ENCODE measurements at regions not wholly inside any gene's neighbourhood (a gene's known extent, or its start where the extent isn't known, plus 50 kb on each side); places are given as distances from the start of the nearest gene placed in this dataset.

DNA sequence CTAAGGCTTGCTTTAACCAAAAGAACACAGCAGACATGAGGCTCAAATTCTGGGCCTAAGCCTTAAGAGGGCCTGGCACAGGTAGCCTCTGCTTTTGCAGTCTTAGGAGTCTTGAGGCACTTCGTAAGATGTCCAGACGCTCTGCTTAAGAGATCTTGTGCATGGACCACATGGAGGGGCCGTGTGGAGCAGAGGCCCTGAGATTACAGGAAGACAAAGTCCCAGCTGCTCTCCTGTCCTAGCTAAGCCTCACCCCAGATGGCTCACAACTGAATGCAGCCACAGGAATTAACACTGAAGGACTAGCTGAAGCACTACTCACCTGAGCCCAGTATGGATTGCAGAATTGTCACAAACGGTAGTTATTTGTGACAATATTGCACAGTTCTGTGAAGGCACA, 446.0 kb downstream of the PDZRN4 start:
- H3K27ac ChIP-seq (ENCODE audit: low read length) = no peak overlapping the region
- H3K36me3 ChIP-seq (replicated peaks; ENCODE audit: low read depth, low read length) = no peaks in the 10 kb centered on the region
- no peak for TF ChIP-seq EZH2phosphoT487 (IDR thresholded peaks at IDR 0.05; ENCODE audit: low read depth)
- TF ChIP-seq, protein P1, sequence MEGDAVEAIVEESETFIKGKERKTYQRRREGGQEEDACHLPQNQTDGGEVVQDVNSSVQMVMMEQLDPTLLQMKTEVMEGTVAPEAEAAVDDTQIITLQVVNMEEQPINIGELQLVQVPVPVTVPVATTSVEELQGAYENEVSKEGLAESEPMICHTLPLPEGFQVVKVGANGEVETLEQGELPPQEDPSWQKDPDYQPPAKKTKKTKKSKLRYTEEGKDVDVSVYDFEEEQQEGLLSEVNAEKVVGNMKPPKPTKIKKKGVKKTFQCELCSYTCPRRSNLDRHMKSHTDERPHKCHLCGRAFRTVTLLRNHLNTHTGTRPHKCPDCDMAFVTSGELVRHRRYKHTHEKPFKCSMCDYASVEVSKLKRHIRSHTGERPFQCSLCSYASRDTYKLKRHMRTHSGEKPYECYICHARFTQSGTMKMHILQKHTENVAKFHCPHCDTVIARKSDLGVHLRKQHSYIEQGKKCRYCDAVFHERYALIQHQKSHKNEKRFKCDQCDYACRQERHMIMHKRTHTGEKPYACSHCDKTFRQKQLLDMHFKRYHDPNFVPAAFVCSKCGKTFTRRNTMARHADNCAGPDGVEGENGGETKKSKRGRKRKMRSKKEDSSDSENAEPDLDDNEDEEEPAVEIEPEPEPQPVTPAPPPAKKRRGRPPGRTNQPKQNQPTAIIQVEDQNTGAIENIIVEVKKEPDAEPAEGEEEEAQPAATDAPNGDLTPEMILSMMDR (IDR thresholded peaks at IDR 0.05; ENCODE audit: low read depth, low read length) = no peak
- no peak overlapping the region for H3K9ac ChIP-seq (ENCODE audit: low read length)
- no peak overlapping the region for H2AFZ ChIP-seq (ENCODE audit: low read depth, low read length)
- H3K79me2 ChIP-seq (ENCODE audit: low read length) = no peaks in the 10 kb centered on the region
- H3K4me1 ChIP-seq (ENCODE audit: low read length) = no peaks in the 10 kb centered on the region
- H3K9me3 ChIP-seq (ENCODE audit: insufficient read depth, low read length) = no peaks in the 10 kb centered on the region
- H3K4me2 ChIP-seq (ENCODE audit: low read length) = no peak overlapping the region
- no peak overlapping the region for H3K4me3 ChIP-seq (ENCODE audit: low read length)
- no peaks in the 10 kb centered on the region for H4K20me1 ChIP-seq (ENCODE audit: insufficient read depth, low read length)
- no peaks in the 10 kb centered on the region for H3K27me3 ChIP-seq (ENCODE audit: low read depth, low read length)

DNA sequence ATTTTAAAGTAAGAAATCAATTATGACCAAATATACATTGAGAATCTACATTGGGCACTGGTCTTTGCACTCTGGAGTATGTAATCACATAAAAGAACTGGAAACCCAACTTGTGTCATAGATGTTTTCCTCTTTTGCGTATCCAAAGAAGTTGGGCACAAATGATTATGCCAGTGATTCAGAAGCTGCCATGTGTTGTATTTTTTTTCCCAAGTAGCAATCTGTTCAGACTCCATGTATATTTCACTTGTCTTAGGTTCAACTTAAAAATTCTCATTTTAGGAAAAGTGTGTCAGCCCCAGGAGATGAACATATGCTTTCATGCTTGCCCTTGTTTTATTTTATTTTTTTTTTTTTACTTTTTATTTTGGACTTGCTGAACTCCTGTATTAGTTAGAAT, 441.5 kb downstream of the PDZRN4 start:
- no peak overlapping the region for H3K4me2 ChIP-seq (ENCODE audit: low read length)
- TF ChIP-seq EZH2phosphoT487 (IDR thresholded peaks at IDR 0.05; ENCODE audit: low read depth) = no peak
- TF ChIP-seq, protein P1 (IDR thresholded peaks at IDR 0.05; ENCODE audit: low read depth, low read length) = no peak
- H3K27ac ChIP-seq (ENCODE audit: low read length) = no peak overlapping the region
- no peaks in the 10 kb centered on the region for H4K20me1 ChIP-seq (ENCODE audit: insufficient read depth, low read length)
- no peak overlapping the region for H2AFZ ChIP-seq (ENCODE audit: low read depth, low read length)
- no peak overlapping the region for H3K4me3 ChIP-seq (ENCODE audit: low read length)
- H3K36me3 ChIP-seq (replicated peaks; ENCODE audit: low read depth, low read length) = no peaks in the 10 kb centered on the region
- no peaks in the 10 kb centered on the region for H3K27me3 ChIP-seq (ENCODE audit: low read depth, low read length)
- H3K9ac ChIP-seq (ENCODE audit: low read length) = no peak overlapping the region
- H3K79me2 ChIP-seq (ENCODE audit: low read length) = no peaks in the 10 kb centered on the region
- H3K9me3 ChIP-seq (ENCODE audit: insufficient read depth, low read length) = no peaks in the 10 kb centered on the region
- no peaks in the 10 kb centered on the region for H3K4me1 ChIP-seq (ENCODE audit: low read length)

DNA sequence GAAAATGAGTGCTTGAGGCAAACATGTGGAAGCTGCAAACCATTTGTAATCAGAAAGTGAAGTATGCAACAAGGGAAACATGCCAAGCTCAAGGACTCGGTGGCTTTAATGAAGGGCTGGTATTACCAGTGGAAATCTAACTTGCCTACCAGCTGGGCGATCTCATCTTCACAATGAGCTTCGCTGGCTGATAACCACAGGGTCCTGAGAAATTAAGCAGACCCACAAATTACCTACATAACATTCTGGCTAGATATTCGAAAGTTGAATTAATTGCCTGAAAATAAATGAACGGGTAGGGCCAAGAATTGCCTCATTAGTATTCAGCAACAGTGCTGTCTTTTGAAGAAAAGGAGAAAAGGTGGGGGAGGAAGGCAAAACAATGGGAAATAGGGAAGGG, 439.4 kb downstream of the PDZRN4 start:
- H4K20me1 ChIP-seq (ENCODE audit: insufficient read depth, low read length) = no peaks in the 10 kb centered on the region
- H3K79me2 ChIP-seq (ENCODE audit: low read length) = no peaks in the 10 kb centered on the region
- H2AFZ ChIP-seq (ENCODE audit: low read depth, low read length) = no peak overlapping the region
- no peak overlapping the region for H3K27ac ChIP-seq (ENCODE audit: low read length)
- H3K9me3 ChIP-seq (ENCODE audit: insufficient read depth, low read length) = no peaks in the 10 kb centered on the region
- H3K27me3 ChIP-seq (ENCODE audit: low read depth, low read length) = no peaks in the 10 kb centered on the region
- H3K4me1 ChIP-seq (ENCODE audit: low read length) = no peaks in the 10 kb centered on the region
- no peak overlapping the region for H3K4me3 ChIP-seq (ENCODE audit: low read length)
- no peak overlapping the region for H3K4me2 ChIP-seq (ENCODE audit: low read length)
- no peak for TF ChIP-seq EZH2phosphoT487 (IDR thresholded peaks at IDR 0.05; ENCODE audit: low read depth)
- TF ChIP-seq, protein P1 (IDR thresholded peaks at IDR 0.05; ENCODE audit: low read depth, low read length) = no peak
- no peak overlapping the region for H3K9ac ChIP-seq (ENCODE audit: low read length)
- no peaks in the 10 kb centered on the region for H3K36me3 ChIP-seq (replicated peaks; ENCODE audit: low read depth, low read length)

DNA sequence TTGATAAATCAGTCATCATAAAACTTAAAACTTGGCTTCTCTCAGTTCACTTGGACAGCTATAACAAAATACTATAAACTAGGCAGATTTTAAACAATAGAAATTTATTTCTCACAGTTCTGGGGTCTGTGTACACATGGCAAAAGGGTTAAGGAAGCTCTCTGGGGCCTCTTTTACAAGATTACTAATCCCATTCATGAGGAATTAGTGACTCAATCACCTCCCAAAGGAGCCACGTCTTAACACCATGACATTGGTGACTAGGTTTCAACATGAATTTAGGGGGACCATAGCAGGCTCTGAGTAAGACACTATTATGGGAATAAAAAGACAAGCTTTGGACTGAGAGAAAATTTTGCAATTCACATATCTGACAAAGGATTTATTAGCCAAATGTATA, 436.5 kb downstream of the PDZRN4 start:
- H3K9me3 ChIP-seq (ENCODE audit: insufficient read depth, low read length) = no peaks in the 10 kb centered on the region
- TF ChIP-seq, protein P1 (IDR thresholded peaks at IDR 0.05; ENCODE audit: low read depth, low read length) = no peak
- no peak for TF ChIP-seq EZH2phosphoT487 (IDR thresholded peaks at IDR 0.05; ENCODE audit: low read depth)
- H3K9ac ChIP-seq (ENCODE audit: low read length) = no peak overlapping the region
- no peaks in the 10 kb centered on the region for H3K79me2 ChIP-seq (ENCODE audit: low read length)
- no peaks in the 10 kb centered on the region for H3K4me1 ChIP-seq (ENCODE audit: low read length)
- H3K4me3 ChIP-seq (ENCODE audit: low read length) = no peak overlapping the region
- no peaks in the 10 kb centered on the region for H4K20me1 ChIP-seq (ENCODE audit: insufficient read depth, low read length)
- no peak overlapping the region for H3K27ac ChIP-seq (ENCODE audit: low read length)
- H3K27me3 ChIP-seq (ENCODE audit: low read depth, low read length) = no peaks in the 10 kb centered on the region
- no peak overlapping the region for H3K4me2 ChIP-seq (ENCODE audit: low read length)
- H3K36me3 ChIP-seq (replicated peaks; ENCODE audit: low read depth, low read length) = no peaks in the 10 kb centered on the region
- H2AFZ ChIP-seq (ENCODE audit: low read depth, low read length) = no peak overlapping the region
